B cell (primary cell): ENCODE measurements at regions not wholly inside any gene's neighbourhood (a gene's known extent, or its start where the extent isn't known, plus 50 kb on each side); places are given as distances from the start of the nearest gene placed in this dataset.

Source experiments
- ATAC-seq: fragments of 200-7000 bp; cut with Tn5 transposase; one replicate; pipeline ENCODE4 v1.10.0; 2021; ENCODE audit warnings: low read depth, mild to moderate bottlenecking, moderate number of reproducible peaks, moderate library complexity
- CTCF ChIA-PET: fragments of 350-600 bp; sonication (Branson Sonifier 250); formaldehyde crosslinking; loops from one replicate; lab custom pipeline; 2021; ENCODE audit warnings: antibody characterized with exemption, inconsistent platforms; lab: Charles Lee
- POLR2A ChIA-PET: fragments of 350-600 bp; sonication (Branson Sonifier 250); formaldehyde crosslinking; loops from one replicate; lab custom pipeline; 2021; ENCODE audit warnings: antibody characterized with exemption; lab: Charles Lee
- DNase-seq: peaks from one replicate; pipeline ENCODE4 v3.0.0; 2013
- H2AFZ ChIP-seq: 2 replicates; pipeline ENCODE4 v1.6.1; 2012; ENCODE audit warnings: mild to moderate bottlenecking, low read depth, low read length; ENCODE audit not compliant: insufficient read depth, poor library complexity, severe bottlenecking
- H3K27ac ChIP-seq, 2 donors: 1 replicate in 1 of 2; 2 replicates in 1 of 2; pipeline ENCODE4 v1.5.1; 2012 to 2013; ENCODE audit warnings: low read length in 2 of 2, mild to moderate bottlenecking in 2 of 2, moderate library complexity in 1 of 2
- H3K27me3 ChIP-seq, 4 experiments: fragments of 200-600 bp in 1 of 4; sonication (generic) in 1 of 4; replicated peaks in 1 of 4; 1 replicate in 2 of 4; 2 replicates in 2 of 4; pipeline versions ENCODE4 v1.6.1 to v1.7.0; 2013 to 2016; ENCODE audit warnings: low read length in 3 of 4, mild to moderate bottlenecking in 2 of 4, mixed read lengths in 1 of 4, moderate library complexity in 1 of 4; ENCODE audit not compliant: insufficient read depth in 4 of 4, control insufficient read depth in 3 of 4; ENCODE audit errors: control extremely low read depth in 1 of 4
- H3K36me3 ChIP-seq, 2 experiments: replicated peaks in 1 of 2; 1 replicate in 1 of 2; 2 replicates in 1 of 2; pipeline versions ENCODE4 v1.6.1 to v1.7.1; 2013; ENCODE audit warnings: low read length in 1 of 2; ENCODE audit not compliant: insufficient read depth in 2 of 2, control insufficient read depth in 1 of 2; ENCODE audit errors: control extremely low read depth in 1 of 2, extremely low read depth in 1 of 2
- H3K4me1 ChIP-seq, 2 donors: fragments of 200-600 bp in 1 of 2; sonication (generic) in 1 of 2; 1 replicate in 1 of 2; 2 replicates in 1 of 2; pipeline versions ENCODE4 v1.5.1 to v1.6.1; 2013 to 2017; ENCODE audit warnings: low read length in 2 of 2; ENCODE audit not compliant: control insufficient read depth in 2 of 2, insufficient read depth in 2 of 2
- H3K4me2 ChIP-seq: replicated peaks from 2 replicates; pipeline ENCODE3; 2012; ENCODE audit warnings: mild to moderate bottlenecking, low read depth, low read length; ENCODE audit not compliant: poor library complexity, severe bottlenecking
- H3K4me3 ChIP-seq, 5 experiments: fragments of 200-600 bp in 1 of 5; sonication (generic) in 1 of 5; 1 replicate in 3 of 5; 2 replicates in 2 of 5; pipeline versions ENCODE4 v1.5.1 to v1.7.0; 2011 to 2016; ENCODE audit warnings: low read length in 4 of 5, mild to moderate bottlenecking in 4 of 5, low read depth in 2 of 5, control low read depth in 1 of 5, moderate library complexity in 1 of 5; ENCODE audit not compliant: insufficient read depth in 1 of 5; ENCODE audit errors: control extremely low read depth in 1 of 5, extremely low read depth in 1 of 5
- H3K79me2 ChIP-seq: fragments of 200-600 bp; sonication (generic); one replicate; pipeline ENCODE4 v1.6.0; 2016; ENCODE audit warnings: low read length; ENCODE audit not compliant: control insufficient read depth, insufficient read depth
- H3K9ac ChIP-seq: fragments of 200-600 bp; sonication (generic); 2 replicates; pipeline ENCODE4 v1.6.1; 2017; ENCODE audit warnings: mild to moderate bottlenecking, low read length, moderate library complexity
- H3K9me3 ChIP-seq, 3 donors: one replicate each; pipeline versions ENCODE4 v1.6.1 to v1.7.1; 2013; ENCODE audit warnings: low read length in 2 of 3; ENCODE audit not compliant: control insufficient read depth in 2 of 3, insufficient read depth in 1 of 3; ENCODE audit errors: control extremely low read depth in 1 of 3
- H4K20me1 ChIP-seq: 2 replicates; pipeline ENCODE4 v1.6.0; 2012; ENCODE audit warnings: mild to moderate bottlenecking, low read length; ENCODE audit not compliant: insufficient read depth, control insufficient read depth, poor library complexity, severe bottlenecking
- H3K27ac Mint-ChIP-seq: one replicate; pipeline ENCODE4 v1.8.0; 2021; ENCODE audit warnings: mixed read lengths
- H3K27me3 Mint-ChIP-seq: one replicate; pipeline ENCODE4 v1.8.0; 2021; ENCODE audit warnings: mixed read lengths
- H3K4me1 Mint-ChIP-seq: one replicate; pipeline ENCODE4 v1.8.0; 2021; ENCODE audit warnings: mixed read lengths
- H3K4me3 Mint-ChIP-seq: one replicate; pipeline ENCODE4 v1.8.0; 2021; ENCODE audit warnings: mixed read lengths
- H3K9me3 Mint-ChIP-seq: one replicate; pipeline ENCODE4 v1.8.0; 2022; ENCODE audit warnings: mixed read lengths; ENCODE audit not compliant: insufficient read depth
- EZH2 ChIP-seq: IDR thresholded peaks from 2 replicates; pipeline ENCODE4 v1.6.1; 2012; ENCODE audit warnings: borderline replicate concordance, low read depth, mild to moderate bottlenecking, moderate library complexity, low read length; ENCODE audit not compliant: insufficient read depth, poor library complexity, severe bottlenecking
- WGBS: methylation state at CpG from one replicate; pipeline ENCODE4 v1.1.5; 2013; ENCODE audit warnings: missing lambda C conversion rate; ENCODE audit not compliant: insufficient coverage; 5-methylcytosine and 5-hydroxymethylcytosine counted together
- intact Hi-C: fragments of 100-400 bp; cut with micrococcal nuclease; formaldehyde crosslinking; loops from one replicate; pipeline ENCODE4 v1.10.0; 2022
- TF ChIP-seq, protein P1 (sequence below): fragments of 200-600 bp; IDR thresholded peaks from one replicate; pipeline ENCODE4 v1.8.0; 2022; ENCODE audit warnings: antibody characterized with exemption, mild to moderate bottlenecking

DNA sequence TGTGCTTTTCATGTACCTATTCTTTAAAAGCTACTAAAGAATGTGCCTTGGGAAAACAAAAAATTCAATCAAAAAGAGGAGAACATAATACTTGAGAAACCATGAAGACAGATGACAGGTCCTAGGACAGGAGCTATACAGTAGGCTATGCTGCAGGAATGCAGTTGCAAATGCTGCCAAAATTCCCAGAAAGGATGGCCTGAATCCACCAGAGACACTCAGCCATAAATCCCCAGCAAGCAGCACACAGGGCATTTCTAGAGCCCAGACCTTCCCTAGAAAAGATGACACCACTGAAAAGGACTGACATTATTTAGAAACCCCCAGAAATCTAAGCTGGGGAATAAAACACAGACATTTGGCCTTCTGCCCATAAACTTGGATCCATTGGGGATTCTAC is 237.3 kb downstream of the C7orf25 start:
- no peak overlapping the region for H2AFZ ChIP-seq
- ChIA-PET CTCF (no interaction called here), POLR2A (no interaction called here)
- H3K4me3 Mint-ChIP-seq = no peak overlapping the region
- H3K4me1 Mint-ChIP-seq = no peaks in the 10 kb centered on the region
- H4K20me1 ChIP-seq = no peaks in the 10 kb centered on the region
- no peaks in the 10 kb centered on the region for H3K27me3 Mint-ChIP-seq
- H3K4me3 ChIP-seq = no peak overlapping the region
- TF ChIP-seq EZH2 = no peak
- TF ChIP-seq, protein P1, sequence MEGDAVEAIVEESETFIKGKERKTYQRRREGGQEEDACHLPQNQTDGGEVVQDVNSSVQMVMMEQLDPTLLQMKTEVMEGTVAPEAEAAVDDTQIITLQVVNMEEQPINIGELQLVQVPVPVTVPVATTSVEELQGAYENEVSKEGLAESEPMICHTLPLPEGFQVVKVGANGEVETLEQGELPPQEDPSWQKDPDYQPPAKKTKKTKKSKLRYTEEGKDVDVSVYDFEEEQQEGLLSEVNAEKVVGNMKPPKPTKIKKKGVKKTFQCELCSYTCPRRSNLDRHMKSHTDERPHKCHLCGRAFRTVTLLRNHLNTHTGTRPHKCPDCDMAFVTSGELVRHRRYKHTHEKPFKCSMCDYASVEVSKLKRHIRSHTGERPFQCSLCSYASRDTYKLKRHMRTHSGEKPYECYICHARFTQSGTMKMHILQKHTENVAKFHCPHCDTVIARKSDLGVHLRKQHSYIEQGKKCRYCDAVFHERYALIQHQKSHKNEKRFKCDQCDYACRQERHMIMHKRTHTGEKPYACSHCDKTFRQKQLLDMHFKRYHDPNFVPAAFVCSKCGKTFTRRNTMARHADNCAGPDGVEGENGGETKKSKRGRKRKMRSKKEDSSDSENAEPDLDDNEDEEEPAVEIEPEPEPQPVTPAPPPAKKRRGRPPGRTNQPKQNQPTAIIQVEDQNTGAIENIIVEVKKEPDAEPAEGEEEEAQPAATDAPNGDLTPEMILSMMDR = no peak
- no peaks in the 10 kb centered on the region for H3K9me3 Mint-ChIP-seq
- H3K27ac Mint-ChIP-seq = no peak overlapping the region
- H3K9me3 ChIP-seq = no peaks in the 10 kb centered on the region
- H3K4me2 ChIP-seq = no peak overlapping the region
- DNase-seq = no peak
- no peaks in the 10 kb centered on the region for H3K36me3 ChIP-seq
- H3K4me1 ChIP-seq = no peaks in the 10 kb centered on the region
- no peak for ATAC-seq
- H3K79me2 ChIP-seq = no peaks in the 10 kb centered on the region
- H3K9ac ChIP-seq = no peak overlapping the region
- intact Hi-C loops = no loop called here
- H3K27ac ChIP-seq = no peak overlapping the region
- H3K27me3 ChIP-seq = peaks cover 0 to 2% (median 0%) of the 10 kb centered on the region in 4 experiments

GRCh38 chr7:42673951-42674350 is 237.9 kb downstream of the C7orf25 start:
- 88% methylated on average over 3 of the region's 6 CpGs for WGBS
- H3K4me3 Mint-ChIP-seq = no peak overlapping the region
- TF ChIP-seq, protein P1 = no peak
- no peak for TF ChIP-seq EZH2
- no peaks in the 10 kb centered on the region for H3K79me2 ChIP-seq
- ATAC-seq (no peak), DNase-seq (no peak)
- H4K20me1 ChIP-seq = no peaks in the 10 kb centered on the region
- H3K27me3 ChIP-seq = peaks cover 0 to 2% (median 0%) of the 10 kb centered on the region in 4 experiments
- H3K27ac Mint-ChIP-seq = no peak overlapping the region
- no peak overlapping the region for H3K27ac ChIP-seq
- no peaks in the 10 kb centered on the region for H3K9me3 ChIP-seq
- H3K4me2 ChIP-seq = no peak overlapping the region
- no peak overlapping the region for H3K4me3 ChIP-seq
- ChIA-PET CTCF (no interaction called here), POLR2A (no interaction called here)
- intact Hi-C loops = no loop called here
- no peaks in the 10 kb centered on the region for H3K36me3 ChIP-seq
- no peak overlapping the region for H2AFZ ChIP-seq
- no peaks in the 10 kb centered on the region for H3K4me1 Mint-ChIP-seq
- no peaks in the 10 kb centered on the region for H3K4me1 ChIP-seq
- H3K9me3 Mint-ChIP-seq = no peaks in the 10 kb centered on the region
- H3K27me3 Mint-ChIP-seq = no peaks in the 10 kb centered on the region
- no peak overlapping the region for H3K9ac ChIP-seq
